HG03469 (cell line): ENCODE measurements at regions not wholly inside any gene's neighbourhood (a gene's known extent, or its start where the extent isn't known, plus 50 kb on each side); places are given as distances from the start of the nearest gene placed in this dataset.
A peak's percentile ranks its signal among the peaks of the same experiment; 100 is the strongest.
"Not testable (repeated sequence)": the region's sequence is repeated elsewhere in the genome, so short reads cannot be mapped to it uniquely, and the experiment has no call there.

Source experiments
- ATAC-seq: cut with Tn5 transposase; IDR thresholded peaks from one replicate; pipeline ENCODE4 v1.9.1; 2021; ENCODE audit warnings: mild to moderate bottlenecking, moderate library complexity, moderate number of reproducible peaks; ENCODE audit not compliant: unreplicated experiment

DNA sequence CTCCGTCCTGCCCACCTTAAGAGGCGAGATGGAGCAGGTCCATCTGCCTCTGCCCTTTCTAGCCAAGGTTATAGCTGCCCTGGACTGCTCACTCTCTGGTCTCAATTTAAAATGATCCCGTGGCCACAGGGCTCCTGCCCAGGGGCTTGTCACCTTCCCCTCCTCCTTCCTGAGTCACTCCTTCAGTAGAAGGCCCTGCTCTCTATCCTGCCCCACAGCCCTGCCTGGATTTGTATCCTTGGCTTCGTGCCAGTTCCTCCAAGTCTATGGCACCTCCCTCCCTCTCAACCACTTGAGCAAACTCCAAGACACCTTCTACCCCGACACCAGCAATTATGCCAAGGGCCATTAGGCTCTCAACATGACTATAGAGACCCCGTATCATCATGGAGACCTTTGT is 105.3 kb upstream of the PZP start:
- ATAC-seq, result not testable (repeated sequence)

- not testable (repeated sequence) for ATAC-seq
Observed at GRCh38 chr12:9312406-9313392, 104.5 kb upstream of the PZP start.

DNA sequence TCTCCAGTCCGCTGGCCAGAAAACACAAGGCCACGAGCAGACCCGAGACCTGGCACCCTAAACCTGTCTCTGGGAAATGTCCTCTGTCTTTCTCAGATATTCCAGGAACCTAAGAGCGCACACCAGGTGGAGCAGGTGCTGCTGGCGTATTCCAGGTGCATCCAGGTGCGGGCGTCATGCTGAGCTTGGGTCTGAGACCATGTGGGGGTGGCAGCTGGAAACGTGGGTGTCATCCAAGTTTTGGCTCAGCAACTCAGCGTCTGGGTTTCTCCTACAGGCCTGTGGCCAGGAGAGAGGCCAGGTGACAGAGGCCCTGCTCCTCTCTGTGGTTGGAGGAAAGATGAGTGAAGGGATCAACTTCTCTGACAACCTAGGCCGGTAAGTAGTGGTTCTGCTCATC is 103.3 kb upstream of the PZP start:
- ATAC-seq, result not testable (repeated sequence)

GRCh38 chr12:9310645-9311044 is 102.5 kb upstream of the PZP start:
- not testable (repeated sequence) for ATAC-seq

DNA sequence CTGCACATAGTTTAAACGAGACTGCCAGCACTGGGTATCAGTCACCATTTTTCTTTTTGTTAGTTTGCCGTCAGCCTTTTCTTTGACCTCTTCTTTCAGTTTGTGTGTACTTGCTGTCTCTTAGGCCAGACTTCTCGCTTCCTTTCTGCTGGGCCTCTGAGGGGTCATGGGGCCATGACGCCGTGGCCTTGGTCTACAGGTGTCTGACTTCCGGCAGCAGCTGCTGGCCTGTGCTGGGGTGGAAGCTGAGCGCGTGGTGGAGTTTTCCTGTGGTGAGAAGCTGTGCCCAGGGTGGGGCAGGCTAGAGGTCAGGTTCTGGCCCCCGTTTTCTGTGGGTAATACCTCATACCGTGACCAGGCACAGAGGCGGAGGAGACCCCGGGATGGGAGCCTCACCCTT is 101.6 kb upstream of the PZP start:
- not testable (repeated sequence) for ATAC-seq

- peak; percentile 44 for ATAC-seq
Observed at GRCh38 chr12:9308745-9309144, 100.5 kb upstream of the PZP start.

DNA sequence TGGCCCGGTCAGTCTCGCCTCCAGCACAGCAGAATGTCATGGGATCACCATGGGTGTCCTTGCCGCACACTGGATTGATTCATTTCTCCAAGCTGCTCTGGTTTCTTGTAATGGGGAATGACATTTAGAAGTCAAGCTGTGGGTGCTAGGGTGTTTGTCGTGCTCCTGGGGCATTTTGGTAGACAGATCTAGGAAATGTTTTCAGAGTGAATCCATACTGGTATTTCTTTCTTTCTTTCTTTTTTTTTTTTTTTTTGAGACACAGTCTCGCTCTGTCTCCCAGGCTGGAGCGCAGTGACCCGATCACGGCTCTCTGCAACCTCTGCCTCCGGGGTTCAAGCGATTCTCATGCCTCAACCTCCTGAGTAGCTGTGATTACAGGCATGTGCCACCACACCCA is 100.0 kb upstream of the PZP start:
- not testable (repeated sequence) for ATAC-seq

GRCh38 chr12:9307255-9307654 is 99.1 kb upstream of the PZP start:
- ATAC-seq, result not testable (repeated sequence)

- not testable (repeated sequence) for ATAC-seq
Observed at GRCh38 chr12:9306004-9306403, 97.8 kb upstream of the PZP start.

GRCh38 chr12:9304540-9304939 is 96.3 kb upstream of the PZP start:
- not testable (repeated sequence) for ATAC-seq

DNA sequence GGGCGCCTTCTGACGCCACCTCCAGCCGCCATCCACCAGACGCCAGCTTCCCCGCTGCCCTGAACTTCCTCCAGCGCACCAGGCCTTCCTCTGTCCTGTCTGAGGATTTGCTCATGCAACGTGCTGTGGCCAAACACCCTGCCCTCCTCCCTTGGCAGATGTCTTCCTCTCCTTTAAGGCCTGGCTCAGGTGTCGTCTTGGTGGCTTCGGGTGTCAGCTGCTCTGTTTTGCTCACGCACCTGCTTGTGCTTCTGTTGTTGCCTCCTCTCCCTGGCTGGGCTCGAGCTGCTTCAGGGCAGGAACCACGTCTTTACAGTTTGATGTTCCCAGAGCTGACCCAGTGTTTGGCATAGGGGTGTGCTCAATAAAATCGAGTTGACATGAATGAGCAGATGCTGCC is 87.7 kb upstream of the PZP start:
- ATAC-seq, result not testable (repeated sequence)

DNA sequence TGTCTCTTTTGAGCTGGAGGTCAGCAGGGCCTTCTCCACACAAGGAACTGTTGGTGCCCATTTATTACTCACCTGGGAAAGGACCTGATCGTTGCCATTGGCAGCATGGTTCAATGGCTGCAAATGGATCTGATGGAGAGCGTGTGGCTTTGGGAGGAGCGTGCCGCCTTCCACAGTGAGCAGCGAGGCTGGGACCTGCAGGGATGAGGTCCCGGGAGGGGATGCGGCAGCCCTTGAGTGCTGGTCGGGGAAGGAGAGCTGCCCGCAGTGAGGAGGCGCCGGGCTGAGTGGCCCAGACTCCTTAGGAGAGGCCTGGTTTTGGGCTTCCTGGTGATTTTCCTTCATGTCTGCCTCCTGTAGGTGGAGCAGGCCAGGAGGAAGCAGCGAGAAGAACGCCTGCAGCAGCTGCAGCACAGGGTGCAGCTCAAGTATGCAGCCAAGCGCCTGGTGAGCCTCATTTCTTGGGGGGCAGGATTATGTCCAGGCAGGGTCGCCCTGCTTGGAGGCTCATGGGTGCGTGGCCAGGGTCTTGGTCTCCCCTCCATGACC is 86.0 kb upstream of the PZP start:
- not testable (repeated sequence) for ATAC-seq

DNA sequence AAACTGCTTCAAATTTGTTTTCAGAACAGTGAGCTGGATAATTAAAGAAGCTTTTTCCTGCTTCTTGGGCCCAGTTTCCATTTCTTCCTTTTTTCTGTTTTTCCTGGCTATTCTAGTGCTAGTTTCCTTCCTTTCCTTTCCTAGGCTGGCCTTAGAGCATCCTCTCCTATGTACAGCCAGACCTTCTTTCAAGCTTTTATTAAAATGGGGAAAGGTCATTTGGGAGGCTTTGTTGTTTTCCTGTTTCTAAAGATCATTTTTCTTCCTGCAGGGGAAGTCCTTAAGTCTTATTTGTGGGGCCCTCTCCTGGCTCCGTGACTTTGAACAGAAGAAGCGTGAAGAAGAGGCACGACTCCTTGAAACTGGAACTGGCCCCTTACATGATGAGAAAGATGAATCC is 85.2 kb upstream of the PZP start:
- not testable (repeated sequence) for ATAC-seq

- ATAC-seq, result not testable (repeated sequence)
Observed at GRCh38 chr12:9289984-9290383, 81.8 kb upstream of the PZP start.

- not testable (repeated sequence) for ATAC-seq
Observed at GRCh38 chr12:9284724-9285123, 76.5 kb upstream of the PZP start.

- ATAC-seq, result peak; percentile 32
Observed at GRCh38 chr12:9284197-9284596, 76.0 kb upstream of the PZP start.

GRCh38 chr12:9283346-9284095 is 75.3 kb upstream of the PZP start:
- ATAC-seq, result peak; percentile 73

- ATAC-seq, result no peak
Observed at GRCh38 chr12:9276990-9277389, 68.8 kb upstream of the PZP start.

DNA sequence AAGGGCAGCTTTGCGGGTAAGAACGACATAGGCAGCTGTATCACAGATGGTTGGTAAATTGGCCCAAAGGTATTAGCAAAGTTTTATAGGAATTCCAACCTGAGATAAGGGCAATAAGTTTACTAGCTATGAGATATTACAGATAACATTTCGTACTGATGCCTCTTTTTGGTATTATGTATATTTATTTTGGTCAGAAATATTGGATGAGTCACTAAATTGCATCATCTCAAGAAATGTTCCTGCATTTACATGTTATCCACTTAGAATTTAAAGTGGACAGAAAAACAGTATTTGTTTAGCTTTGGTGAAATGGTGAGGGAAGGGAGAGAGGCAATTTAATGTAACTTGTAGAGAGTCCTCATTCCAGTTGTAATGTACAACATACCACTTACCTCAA is 65.1 kb upstream of the PZP start:
- no peak for ATAC-seq

- no peak for ATAC-seq
Observed at GRCh38 chr12:9271875-9272274, 63.7 kb upstream of the PZP start.

DNA sequence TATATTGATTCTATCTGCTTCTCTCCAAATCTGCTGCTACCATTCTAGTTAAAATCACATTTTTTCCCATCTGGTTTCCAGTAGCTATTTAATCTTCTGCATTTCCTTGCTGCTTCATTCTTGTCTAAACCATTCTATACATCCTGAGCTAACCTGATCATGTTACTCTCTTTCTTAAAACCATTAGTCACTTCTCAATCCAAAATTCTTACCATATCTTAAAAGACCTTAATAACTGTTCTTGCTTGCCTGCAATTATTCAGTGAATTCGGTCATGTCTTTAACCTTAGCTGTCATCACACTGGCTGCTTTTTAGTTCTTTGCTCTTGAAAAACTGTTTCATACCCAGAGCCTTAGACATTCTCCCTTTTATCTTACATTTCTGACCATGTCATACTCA is 56.4 kb upstream of the PZP start:
- ATAC-seq, result no peak
